GM12873 (cell line): ENCODE measurements at regions not wholly inside any gene's neighbourhood (a gene's known extent, or its start where the extent isn't known, plus 50 kb on each side); places are given as distances from the start of the nearest gene placed in this dataset.

ENCODE experiments used
- CTCF ChIP-seq: IDR thresholded peaks from 2 replicates; pipeline ENCODE4 v1.5.1; 2012; ENCODE audit warnings: low read depth, mild to moderate bottlenecking, moderate library complexity, low read length, control low read depth; ENCODE audit not compliant: insufficient read depth; ENCODE audit errors: missing control alignments

- TF ChIP-seq CTCF: no peak
Measured at GRCh38 chr6:140897804-140898573, 1234.7 kb upstream of the GJE1 start.

- no peak for TF ChIP-seq CTCF
Measured at GRCh38 chr6:140897349-140897748, 1235.4 kb upstream of the GJE1 start.

GRCh38 chr6:140893432-140893831, 1239.3 kb upstream of the GJE1 start:
- TF ChIP-seq CTCF: no peak

- no peak for TF ChIP-seq CTCF
Measured at GRCh38 chr6:140879946-140880345, 1252.8 kb upstream of the GJE1 start.

GRCh38 chr6:140874066-140874465, 1258.7 kb upstream of the GJE1 start:
- TF ChIP-seq CTCF: no peak

GRCh38 chr6:140872885-140873284, 1259.8 kb upstream of the GJE1 start:
- TF ChIP-seq CTCF: no peak

GRCh38 chr6:140871911-140872310, 1260.8 kb upstream of the GJE1 start:
- no peak for TF ChIP-seq CTCF
